ENCODE measurements at regions not wholly inside any gene's neighbourhood (a gene's known extent, or its start where the extent isn't known, plus 50 kb on each side); places are given as distances from the start of the nearest gene placed in this dataset.
"Not testable (repeated sequence)": the region's sequence is repeated elsewhere in the genome, so short reads cannot be mapped to it uniquely, and the experiment has no call there.

DNA sequence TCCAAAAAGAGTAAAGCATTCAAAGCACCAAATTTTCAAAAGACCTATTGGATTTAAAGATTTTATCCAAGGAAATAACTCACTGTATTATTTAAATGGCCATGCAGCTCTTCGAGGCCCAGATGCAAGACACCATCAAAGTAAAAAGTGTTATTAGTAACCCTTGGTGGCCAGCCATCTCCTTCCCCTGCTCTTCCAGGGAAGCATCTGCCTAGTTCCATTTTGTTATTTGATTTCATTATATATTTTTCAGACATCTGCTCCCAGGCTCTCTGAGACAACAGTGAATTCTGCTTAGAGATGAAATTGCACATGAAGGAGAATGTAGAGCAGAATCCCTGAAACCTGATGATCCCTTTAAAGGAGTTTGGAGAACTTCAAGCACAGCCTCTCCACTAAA is 252.3 kb upstream of the TBX18 start:
- no peak for DNase-seq

DNA sequence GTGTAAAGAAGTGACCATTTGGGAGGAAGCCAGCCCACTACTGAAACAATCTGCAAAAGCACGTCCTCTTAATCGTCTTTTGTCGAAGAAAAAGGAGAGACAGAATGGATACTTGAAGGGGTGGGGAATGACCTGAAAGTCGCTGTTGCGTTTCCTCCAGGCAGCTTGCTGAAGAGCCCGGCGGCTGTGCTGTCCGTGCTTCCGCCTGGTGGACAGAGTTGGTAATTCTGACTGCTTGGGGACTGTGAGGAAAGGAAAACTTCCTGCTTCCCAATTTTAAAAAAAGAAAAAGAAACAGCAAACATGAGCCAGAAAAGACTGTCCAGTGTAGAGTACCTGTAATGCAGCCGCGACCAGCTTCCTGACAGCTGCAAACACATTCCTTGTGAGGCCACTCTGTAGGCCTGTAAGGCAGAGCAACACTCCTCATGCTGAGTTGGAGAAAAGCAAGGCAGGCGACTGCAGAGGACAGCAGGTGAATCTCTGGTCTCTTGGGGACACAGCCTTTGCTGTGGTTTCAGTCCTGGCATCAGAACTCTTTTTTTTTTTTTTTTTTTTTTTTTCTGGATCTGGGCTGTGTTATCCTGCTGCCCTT is 251.1 kb upstream of the TBX18 start:
- DNase-seq: peak in 1 of 2 donors; percentile 62

DNA sequence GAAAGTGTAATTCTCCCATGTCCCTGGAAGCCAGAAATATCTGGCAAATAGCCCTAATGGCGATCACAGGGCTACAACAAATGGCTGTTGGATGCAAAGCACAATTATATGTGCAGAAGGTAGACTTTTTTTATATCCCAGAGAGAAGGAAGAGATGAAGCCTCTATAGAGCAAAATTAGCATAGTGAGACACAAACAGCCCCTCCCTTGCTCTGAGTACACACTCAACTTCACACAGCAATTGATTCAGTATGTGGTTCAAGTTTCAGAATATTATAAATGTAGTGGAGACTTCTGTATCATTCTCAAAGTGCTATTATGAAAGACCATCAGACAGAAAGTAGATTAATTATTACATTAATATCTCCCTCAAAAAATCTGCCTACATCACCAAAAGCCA is 246.5 kb upstream of the TBX18 start:
- no peak for DNase-seq

DNA sequence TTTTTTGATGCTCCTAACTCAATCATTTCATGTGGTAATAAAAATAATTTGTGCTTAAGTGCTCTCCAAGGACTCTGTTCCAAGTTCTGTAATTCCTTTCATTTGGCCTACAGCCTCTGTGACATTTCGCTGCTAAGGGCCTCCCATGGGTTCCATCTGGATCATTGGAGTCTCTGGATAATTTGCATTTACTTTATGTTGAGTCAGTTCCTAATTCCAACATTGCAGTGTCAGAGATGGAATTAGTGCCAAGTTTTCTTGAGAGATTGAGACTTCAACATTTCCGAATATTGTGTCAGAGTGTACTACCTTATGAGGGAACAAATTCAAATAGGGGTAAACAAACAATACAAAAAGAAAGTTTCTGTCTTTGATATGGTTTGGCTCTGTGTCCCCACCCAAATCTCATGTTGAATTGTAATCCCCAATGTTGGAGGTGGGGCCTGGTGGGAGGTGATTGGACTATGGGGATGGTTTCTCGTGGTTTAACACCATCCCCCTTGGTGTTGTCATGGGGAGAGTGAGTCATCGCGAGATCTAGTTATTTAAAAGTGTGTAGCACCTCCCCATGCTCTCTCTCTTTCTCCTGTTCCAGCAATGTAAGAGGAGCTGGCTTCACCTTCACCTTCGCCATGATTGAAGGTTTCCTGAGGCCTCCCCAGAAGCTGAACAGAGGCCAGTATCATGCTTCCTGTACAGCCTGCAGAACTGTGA is 244.1 kb upstream of the TBX18 start:
- no peak for DNase-seq

DNA sequence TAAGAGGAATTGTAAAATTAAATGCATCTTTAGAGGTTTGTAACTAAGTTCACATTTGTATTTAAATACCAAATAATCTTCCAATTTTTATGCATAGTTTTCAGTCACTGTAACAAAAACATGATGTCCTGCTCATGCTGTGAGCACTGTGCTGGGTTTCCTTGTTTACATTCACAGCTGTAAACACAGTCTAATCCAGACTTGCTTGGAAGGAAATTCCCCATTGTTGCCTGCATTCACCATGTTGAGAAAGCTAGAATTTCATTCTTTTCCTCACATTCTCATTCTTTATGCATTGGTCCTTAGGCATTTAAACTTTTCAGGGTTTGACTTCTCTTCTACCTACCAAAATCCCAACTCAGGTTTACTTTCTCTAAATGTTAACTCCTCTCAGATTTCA is 242.0 kb upstream of the TBX18 start:
- DNase-seq: no peak

DNA sequence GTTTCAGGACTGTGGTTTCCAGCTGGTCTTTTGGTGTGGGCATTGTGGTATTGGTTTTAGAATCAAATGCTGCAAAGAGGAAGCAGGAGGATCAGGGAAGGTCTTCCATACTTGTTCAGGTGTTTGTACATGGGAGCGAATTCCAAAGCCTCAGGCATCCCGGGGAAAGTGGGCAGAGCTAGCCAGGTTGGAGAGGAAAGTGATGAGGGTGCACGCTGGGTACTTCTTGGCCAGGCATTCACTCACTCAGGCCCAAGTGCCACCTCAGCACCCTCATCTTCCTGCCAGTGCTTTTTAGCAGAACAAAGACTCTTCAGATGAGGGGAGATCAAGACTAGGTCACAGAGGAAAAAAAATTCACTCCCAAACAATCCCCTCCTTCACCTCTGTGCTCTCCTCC is 241.1 kb upstream of the TBX18 start:
- DNase-seq: no peak

DNA sequence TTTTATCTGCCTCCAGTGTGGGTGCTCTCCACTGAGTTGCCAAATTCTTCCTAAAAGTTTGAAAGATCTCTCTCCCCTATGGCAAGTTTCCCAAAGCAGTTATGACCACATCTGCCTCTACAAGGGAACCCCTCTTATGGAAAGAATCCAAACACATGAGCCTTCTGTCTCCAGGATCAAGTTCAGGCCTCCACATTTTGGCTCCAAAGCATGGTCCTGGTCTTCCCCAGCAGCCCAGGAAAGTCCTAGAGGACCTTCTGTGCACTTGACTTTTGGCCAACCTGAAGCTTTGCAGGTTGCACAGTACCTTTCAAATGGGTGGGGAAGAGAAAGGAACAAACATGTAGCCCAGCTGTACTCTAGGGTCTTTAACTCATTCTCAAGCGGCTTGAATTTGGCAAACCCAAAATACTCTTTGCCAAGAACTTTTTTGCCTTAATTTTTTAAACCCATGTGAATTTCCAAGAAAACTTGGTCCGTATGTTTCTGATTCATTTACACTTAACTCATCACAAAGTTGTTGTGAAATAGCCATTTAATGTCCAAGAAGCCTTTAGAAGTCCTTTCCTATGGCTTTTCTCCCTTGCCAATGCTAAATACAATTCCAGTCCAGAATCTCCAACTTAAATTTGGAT is 240.1 kb upstream of the TBX18 start:
- DNase-seq: peak; percentile 73 to 86

DNA sequence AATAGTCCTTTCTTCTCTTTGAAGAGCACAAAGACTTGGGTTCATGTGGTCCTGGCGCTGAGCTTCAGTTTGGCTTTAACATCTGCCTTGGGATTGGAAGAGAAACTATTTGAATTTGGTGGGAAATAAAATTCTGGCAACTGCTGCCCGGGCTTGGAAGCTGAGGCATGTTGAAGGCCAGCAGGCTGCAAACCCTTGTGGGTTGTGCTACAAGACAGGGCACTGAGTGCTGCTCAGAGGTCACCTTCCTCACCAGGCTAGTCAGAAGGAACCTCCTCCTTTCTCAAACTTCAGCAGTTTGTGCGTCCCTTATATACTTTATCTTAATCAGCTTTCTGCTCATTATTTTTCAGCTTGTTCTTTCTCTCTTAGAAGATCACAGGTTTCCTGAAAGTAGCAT is 238.4 kb upstream of the TBX18 start:
- no peak for DNase-seq

DNA sequence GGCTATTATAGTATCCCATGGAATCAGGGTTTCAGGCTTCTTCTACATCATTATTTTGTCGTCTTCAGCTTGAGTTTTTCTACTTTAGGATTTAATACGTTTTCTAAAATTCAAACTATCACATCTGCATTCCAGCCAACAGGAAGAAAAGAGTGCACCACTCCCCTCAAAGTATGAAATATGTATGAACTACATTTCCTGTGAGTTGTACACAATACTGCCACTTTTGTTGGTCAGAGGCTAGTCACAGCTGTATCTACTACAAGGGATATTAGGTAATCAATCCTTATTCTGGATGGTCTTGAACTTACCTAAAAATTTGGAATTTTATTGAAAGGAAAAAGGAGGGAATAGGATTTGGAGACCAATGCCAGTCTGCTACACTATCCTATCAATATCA is 235.6 kb upstream of the TBX18 start:
- no peak for DNase-seq

DNA sequence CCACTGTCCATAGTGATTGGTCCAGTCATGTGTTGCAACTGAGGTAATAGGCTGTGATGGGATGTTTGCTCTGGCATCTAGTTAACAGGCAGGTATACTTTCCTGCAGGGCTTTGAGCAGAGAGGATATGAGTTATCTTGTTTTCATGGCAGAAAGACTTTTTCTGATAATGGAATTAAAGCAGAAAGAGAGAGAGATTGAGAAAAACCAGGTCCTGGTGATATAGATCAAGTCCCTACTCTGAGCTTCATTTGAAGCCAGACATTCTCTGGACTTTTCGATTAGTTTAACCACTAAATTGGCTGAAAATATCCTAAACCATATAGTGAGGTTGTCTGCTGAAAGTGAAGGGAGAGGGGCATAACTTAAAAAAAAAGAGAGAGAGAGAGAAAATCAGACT is 233.8 kb upstream of the TBX18 start:
- DNase-seq: no peak

DNA sequence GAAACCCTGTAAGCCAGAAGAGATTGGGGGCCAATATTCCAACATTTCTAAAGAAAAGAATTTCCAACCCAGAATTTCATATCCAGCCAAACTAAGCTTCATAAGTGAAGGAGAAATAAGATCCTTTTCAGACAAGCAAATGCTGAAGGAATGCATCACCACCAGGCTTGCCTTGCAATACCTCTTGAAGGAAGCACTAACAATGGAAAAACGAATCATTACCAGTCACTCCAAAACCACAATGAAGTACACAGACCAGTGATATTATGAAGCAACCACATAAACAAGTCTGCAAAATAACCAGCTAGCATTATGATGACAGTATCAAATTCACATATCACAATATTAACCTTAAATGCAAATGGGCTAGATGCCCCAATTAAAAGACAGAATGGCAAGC is 224.4 kb upstream of the TBX18 start:
- not testable (repeated sequence) for DNase-seq

DNA sequence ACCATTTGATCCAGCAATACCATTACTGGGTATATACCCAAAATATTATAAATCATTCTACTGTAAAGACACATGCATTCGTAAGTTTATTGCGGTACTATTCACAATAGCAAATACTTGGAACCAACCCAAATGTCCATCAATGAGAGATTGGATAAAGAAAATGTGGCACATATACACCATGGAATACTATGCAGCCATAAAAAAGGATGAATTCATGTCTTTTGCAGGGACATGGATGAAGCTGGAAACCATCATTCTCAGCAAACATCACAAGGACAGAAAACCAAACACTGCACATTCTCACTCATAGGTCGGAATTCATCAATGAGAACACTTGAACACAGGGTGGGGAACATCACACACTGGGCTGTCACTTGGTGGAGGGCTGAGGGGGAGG is 221.1 kb upstream of the TBX18 start:
- not testable (repeated sequence) for DNase-seq

DNA sequence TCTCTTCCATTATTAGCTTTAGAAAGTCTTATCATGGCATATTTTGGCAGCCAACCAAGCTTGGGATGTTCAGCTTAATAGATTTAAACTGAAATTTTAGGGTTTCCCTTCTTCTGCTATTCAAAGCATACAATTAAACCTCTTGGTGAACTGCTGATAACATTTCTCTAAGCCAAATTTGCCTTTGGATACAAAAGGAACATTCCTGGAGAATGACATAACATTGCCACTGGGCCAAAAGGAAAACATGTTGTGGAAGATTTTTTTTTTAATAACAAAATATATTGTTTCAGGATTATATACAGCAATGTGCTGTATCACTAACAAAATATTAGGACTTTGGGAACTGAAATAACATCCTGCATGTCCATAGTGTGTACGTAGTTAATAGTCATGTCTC is 215.1 kb upstream of the TBX18 start:
- no peak for DNase-seq

DNA sequence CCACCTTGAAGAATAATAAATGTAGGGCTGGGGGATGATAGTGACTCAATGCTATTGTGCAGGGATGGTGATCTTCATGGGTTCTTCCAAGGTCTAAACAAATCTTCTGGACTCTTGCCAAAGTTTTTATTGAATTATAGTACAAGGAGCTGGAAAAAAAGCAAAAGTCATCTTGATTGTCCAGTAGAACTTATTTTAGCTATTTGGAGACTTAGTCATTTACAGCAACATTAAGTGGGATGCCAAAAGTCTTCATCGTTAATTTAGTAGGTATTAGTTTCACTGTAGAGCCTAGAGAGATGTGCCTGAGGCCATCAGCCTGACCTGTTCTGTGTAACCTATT is 212.9 kb upstream of the TBX18 start:
- DNase-seq: no peak

DNA sequence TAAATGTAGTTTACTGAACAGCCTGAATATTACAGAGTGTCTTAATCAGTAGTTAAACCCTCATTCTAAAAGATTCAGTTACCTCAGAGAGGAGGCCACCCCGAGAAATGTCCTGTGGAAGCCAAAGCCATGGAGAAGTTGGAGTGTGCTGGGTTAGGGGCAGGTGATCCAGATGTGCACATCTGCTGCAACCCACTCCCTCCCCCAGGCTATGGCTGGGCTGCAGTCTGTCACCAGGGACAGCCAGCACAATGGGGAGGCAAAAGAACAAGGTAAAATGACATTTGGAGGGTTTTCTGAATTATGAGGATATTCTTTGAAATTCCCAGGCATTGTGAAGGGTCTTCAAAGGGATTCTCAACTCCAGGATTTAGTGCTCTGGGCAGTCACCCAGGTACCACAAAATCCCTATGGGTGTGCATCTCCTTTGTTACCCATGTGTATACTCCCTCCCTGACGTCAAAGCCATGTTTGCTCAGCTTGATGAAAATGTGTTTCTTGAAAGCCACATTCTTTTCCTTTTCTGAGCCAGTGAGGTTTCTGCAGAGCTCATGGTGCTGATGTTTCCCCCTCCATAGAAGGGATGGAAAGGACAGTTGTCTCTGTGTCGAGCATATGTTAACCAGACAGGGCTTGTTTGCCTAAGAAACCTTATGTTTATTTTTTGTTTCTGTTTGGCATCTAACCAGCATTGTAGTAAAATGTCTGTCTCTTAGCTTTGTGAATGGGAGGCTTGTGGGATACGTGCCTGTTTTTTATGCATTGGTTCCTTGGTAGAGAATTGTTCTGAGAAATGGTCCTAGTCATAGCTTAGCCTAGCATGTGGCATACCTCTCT is 212.3 kb upstream of the TBX18 start:
- DNase-seq: no peak

DNA sequence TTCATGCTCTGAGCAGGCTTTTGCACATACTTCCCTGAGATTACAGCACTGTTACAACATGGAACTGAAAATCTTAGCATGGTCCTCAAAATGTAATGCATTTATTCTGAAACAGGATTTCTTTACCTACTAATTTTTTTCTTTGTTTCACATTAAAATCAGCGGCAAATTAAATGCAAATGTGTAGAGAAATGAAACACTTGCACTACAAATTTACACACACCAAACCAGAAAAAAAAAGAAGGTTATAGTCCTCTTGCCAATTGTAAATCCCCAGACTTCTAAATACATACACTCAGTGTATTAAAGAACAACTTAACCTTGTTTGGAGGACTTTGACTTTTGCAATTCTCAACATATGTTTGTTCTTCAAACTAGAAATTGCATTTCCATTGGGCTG is 210.9 kb upstream of the TBX18 start:
- DNase-seq: no peak

DNA sequence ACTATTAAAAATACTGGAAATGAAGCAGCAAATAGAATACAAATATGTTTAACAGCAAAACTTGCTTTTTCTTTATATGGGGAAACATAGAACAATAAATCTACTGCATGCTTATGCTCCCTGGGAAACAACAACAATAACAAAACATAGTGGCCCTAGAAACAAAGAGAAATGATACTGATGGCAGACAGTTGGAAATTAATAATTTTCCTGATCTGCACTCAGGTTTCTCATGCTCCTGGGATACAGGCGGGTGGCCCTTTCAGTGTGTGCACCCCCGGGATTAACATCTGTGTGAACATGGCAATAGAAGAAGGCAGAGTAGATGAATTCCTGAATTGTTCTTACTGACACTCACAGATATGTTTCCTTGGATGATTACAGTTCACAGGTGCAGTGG is 209.2 kb upstream of the TBX18 start:
- DNase-seq: no peak

DNA sequence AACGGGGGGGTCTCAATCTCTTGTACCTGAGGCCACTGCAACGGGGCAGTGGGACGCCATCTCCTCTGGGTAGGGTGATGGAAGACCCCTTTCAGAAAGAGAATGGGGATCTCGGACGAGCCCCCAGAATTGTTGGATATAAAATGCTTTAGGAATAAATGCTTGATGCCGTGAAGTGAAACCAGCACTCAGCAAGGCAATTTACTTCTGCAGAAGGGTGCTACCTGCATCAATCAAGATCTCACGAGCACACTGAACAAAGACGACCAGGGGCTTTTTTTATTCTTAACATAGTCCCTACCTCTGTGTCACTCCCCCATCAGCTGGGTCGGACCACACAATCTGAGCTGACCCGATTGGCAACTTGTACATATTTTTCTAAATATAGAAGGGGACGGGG is 203.6 kb upstream of the TBX18 start:
- DNase-seq: no peak

DNA sequence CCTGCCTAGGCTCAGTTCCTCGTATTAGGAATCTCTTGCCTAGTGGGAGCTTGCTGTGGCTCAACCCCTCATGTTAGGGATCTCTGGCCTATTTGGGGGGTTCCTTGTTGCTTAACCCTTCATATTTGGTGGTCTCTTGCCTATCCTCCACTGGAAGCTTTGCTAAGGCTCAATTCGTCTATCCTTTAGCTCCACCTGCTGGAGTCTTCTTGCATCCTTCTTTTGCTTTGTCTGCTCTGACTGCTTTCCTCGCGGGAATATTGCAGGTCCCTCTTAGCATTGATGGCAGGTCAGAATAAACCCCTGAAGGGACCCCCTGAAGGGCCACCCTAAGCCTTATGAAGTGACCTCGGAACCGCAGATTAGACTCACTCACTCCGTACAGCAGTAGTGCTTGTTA is 203.0 kb upstream of the TBX18 start:
- no peak for DNase-seq

DNA sequence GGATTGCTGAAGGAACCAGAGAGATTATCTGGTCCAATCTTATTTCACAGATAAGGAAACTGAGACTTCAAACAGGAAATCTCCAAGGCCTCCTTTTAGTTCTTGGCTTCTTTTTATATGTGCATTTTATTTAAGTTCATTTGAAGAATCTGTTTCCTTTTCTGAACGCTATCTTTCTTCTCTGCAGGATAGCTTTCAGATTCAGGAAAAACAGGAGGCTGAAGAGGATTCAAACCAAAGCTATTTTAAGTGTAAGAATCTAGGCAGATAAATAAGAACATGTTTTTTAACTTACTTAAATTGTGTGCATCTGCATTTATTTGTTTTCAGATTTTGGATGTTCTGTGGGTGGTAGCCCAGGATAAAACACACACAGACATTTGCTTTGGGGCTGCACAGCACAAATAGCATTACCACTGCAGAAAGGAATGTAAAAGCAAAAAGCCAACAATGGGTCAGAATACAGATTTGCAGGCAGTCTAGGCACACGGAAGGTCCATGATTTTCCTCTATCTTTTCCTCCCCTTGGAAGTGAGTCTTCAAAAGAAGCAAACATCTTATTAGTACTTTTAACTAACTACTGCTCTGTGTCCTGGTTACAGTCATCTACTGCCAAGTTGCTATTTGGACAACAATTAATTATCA is 188.8 kb upstream of the TBX18 start:
- no peak for DNase-seq

DNA sequence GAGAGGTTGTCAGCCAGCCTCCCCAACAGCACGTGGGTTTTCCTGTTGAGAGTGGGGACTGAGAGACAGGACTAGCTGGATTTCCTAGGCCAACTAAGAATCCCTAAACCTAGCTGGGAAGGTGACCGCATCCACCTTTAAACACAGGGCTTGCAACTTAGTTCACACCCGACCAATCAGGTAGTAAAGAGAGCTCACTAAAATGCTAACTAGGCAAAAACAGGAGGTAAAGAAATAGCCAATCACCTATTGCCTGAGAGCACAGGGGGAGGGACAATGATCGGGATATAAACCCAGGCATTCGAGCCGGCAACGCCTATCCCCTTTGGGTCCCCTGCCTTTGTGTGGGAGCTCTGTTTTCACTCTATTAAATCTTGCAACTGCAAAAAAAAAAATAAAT is 180.5 kb upstream of the TBX18 start:
- not testable (repeated sequence) for DNase-seq

DNA sequence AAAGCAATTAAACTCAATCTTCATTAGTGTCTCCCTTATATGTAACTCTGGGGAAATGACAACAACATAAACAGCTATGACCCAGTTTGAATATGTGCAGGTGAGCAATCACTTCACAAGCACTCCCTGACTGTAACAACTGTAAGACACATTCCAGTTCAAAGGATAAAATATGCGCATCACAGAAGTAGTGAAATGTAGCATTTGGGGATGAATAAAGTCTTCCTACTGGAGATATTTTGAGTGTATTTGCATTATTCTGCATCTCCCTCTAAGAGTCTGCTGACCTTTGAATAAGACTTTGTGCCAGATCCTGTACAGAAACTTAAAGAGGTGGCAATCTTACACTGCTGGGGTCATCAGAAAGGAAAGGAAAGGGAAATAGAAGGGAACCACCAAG is 179.5 kb upstream of the TBX18 start:
- no peak for DNase-seq
